ENCODE measurements at regions not wholly inside any gene's neighbourhood (a gene's known extent, or its start where the extent isn't known, plus 50 kb on each side); places are given as distances from the start of the nearest gene placed in this dataset.

GRCh38 chr11:109884501-109884900 is 208.7 kb upstream of the ZC3H12C start (continued):
- TF ChIP-seq REST (IDR thresholded peaks at IDR 0.05; ENCODE audit: low read depth, low read length) (no peak), USF2 (IDR thresholded peaks at IDR 0.05; ENCODE audit: borderline replicate concordance, low read depth, low read length) (no peak), TCF12 (IDR thresholded peaks at IDR 0.05) (no peak), GABPA (IDR thresholded peaks at IDR 0.05; ENCODE audit: low read depth) (no peak), USF1 (IDR thresholded peaks at IDR 0.05; ENCODE audit: borderline replicate concordance, low read depth) (no peak), NFIC (IDR thresholded peaks at IDR 0.05; ENCODE audit: borderline replicate concordance) (no peak), RAD21 (IDR thresholded peaks at IDR 0.05; ENCODE audit: low read length) (no peak), FOSL2 (IDR thresholded peaks at IDR 0.05; ENCODE audit: borderline replicate concordance, low read depth) (no peak)

GRCh38 chr11:109885006-109885405 is 208.2 kb upstream of the ZC3H12C start:
- Histone ChIP-seq H3K9me3 (no peaks in the 10 kb centered on the region), H2AFZ (ENCODE audit: low read depth) (no peak overlapping the region), H3K4me1 (ENCODE audit: control insufficient read depth in 1 of 2, insufficient read depth in 2 of 2, low read depth in 1 of 2, low read length in 1 of 2) (no peaks in the 10 kb centered on the region; a peak in 1 of 4 replicates), H3K27me3 (ENCODE audit: insufficient read depth) (no peaks in the 10 kb centered on the region; the same call in 1 of the 2 replicates), H3K4me3 (ENCODE audit: low read depth in 2 of 2, low read length in 1 of 2) (no peak overlapping the region), H3F3A (replicated peaks; ENCODE audit: insufficient read depth) (no peaks in the 10 kb centered on the region), H3K9me2 (no peaks in the 10 kb centered on the region), H3K9ac (no peak overlapping the region), H3K79me2 (ENCODE audit: insufficient read depth) (no peaks in the 10 kb centered on the region), H3K27ac (ENCODE audit: low read depth in 2 of 2, low read length in 1 of 2) (no peak overlapping the region), H3K4me2 (no peak overlapping the region), H4K20me1 (ENCODE audit: insufficient read depth) (no peaks in the 10 kb centered on the region), H3K36me3 (replicated peaks in 1 of 2; ENCODE audit: control insufficient read depth in 1 of 2, insufficient read depth in 2 of 2, low read length in 1 of 2) (no peaks in the 10 kb centered on the region)
- ChIA-PET CTCF (interaction anchor here (2.5 kb wide), 1 partner anchor 54 kb away, joined by 6 read pairs; no protein-coding TSS in a partner anchor), POLR2A (no interaction called here)
- 28% methylated on average over 7 of the region's 7 CpGs for WGBS (ENCODE audit: low lambda C conversion rate)
- TF ChIP-seq SIN3A (IDR thresholded peaks at IDR 0.05; ENCODE audit: borderline replicate concordance, low read depth, low read length) (no peak), RXRA (IDR thresholded peaks at IDR 0.05; ENCODE audit: borderline replicate concordance, low read depth) (no peak), JUND (IDR thresholded peaks at IDR 0.05) (no peak), EP300 (IDR thresholded peaks at IDR 0.05; ENCODE audit: borderline replicate concordance in 1 of 2, low read depth in 1 of 2, low read length in 1 of 2) (no peak), TCF12 (IDR thresholded peaks at IDR 0.05) (no peak), IRF3 (IDR thresholded peaks at IDR 0.05; ENCODE audit: low read depth, low read length) (no peak), CTCF (IDR thresholded peaks at IDR 0.05) (no peak), CHD2 (IDR thresholded peaks at IDR 0.05; ENCODE audit: low read length, partially characterized antibody) (no peak), FOSL2 (IDR thresholded peaks at IDR 0.05; ENCODE audit: borderline replicate concordance, low read depth) (no peak), NFIC (IDR thresholded peaks at IDR 0.05; ENCODE audit: borderline replicate concordance) (no peak), ELF1 (IDR thresholded peaks at IDR 0.05) (no peak), FOXJ3 (CRISPR knock-in tag; IDR thresholded peaks at IDR 0.05) (no peak), TEAD4 (IDR thresholded peaks at IDR 0.05; ENCODE audit: borderline replicate concordance, insufficient read depth) (no peak), USF2 (IDR thresholded peaks at IDR 0.05; ENCODE audit: borderline replicate concordance, low read depth, low read length) (no peak), RCOR1 (IDR thresholded peaks at IDR 0.05; ENCODE audit: low read length) (no peak)
- DNase-seq = no peak

All from SK-N-SH (cell line).